OCI-LY1 (cell line): ENCODE measurements at regions not wholly inside any gene's neighbourhood (a gene's known extent, or its start where the extent isn't known, plus 50 kb on each side); places are given as distances from the start of the nearest gene placed in this dataset.
"Not testable (repeated sequence)": the region's sequence is repeated elsewhere in the genome, so short reads cannot be mapped to it uniquely, and the experiment has no call there.

ENCODE experiments used
- H2AFZ ChIP-seq: fragments of 200-600 bp; sonication (generic), shearing (Covaris generic); 2 replicates; pipeline ENCODE4 v1.6.0; 2014; ENCODE audit warnings: antibody characterized with exemption, mild to moderate bottlenecking, low read length
- H3F3A ChIP-seq: fragments of 200-600 bp; sonication (generic), shearing (Covaris generic); 2 replicates; pipeline ENCODE4 v1.6.0; 2014; ENCODE audit warnings: mild to moderate bottlenecking, antibody characterized with exemption, low read length, moderate library complexity; ENCODE audit not compliant: insufficient read depth
- H3K27ac ChIP-seq: fragments of 200-600 bp; sonication (generic); 2 replicates; pipeline ENCODE4 v1.5.1; 2014; ENCODE audit warnings: low read length, mixed run types, mild to moderate bottlenecking, low read depth; ENCODE audit not compliant: poor library complexity, severe bottlenecking
- H3K27me3 ChIP-seq: fragments of 200-600 bp; sonication (generic); 2 replicates; pipeline ENCODE4 v1.6.0; 2014; ENCODE audit warnings: antibody characterized with exemption, mild to moderate bottlenecking, low read length, moderate library complexity; ENCODE audit not compliant: insufficient read depth
- H3K36me3 ChIP-seq: fragments of 200-600 bp; sonication (generic); 2 replicates; pipeline ENCODE4 v1.6.1; 2014; ENCODE audit warnings: mild to moderate bottlenecking, antibody characterized with exemption, low read length, moderate library complexity, mixed read lengths; ENCODE audit not compliant: insufficient read depth
- H3K4me1 ChIP-seq: fragments of 200-600 bp; sonication (generic); 2 replicates; pipeline ENCODE4 v1.5.1; 2014; ENCODE audit warnings: mild to moderate bottlenecking, low read length, moderate library complexity; ENCODE audit not compliant: insufficient read depth, severe bottlenecking
- H3K4me2 ChIP-seq: fragments of 200-600 bp; sonication (generic), shearing (Covaris generic); 2 replicates; pipeline ENCODE4 v1.6.1; 2014; ENCODE audit warnings: low read length
- H3K4me3 ChIP-seq: fragments of 200-600 bp; sonication (generic); 2 replicates; pipeline ENCODE4 v1.5.1; 2014; ENCODE audit warnings: low read length, low read depth, mild to moderate bottlenecking, mixed read lengths; ENCODE audit not compliant: poor library complexity, severe bottlenecking
- H3K79me2 ChIP-seq: fragments of 200-600 bp; shearing (Covaris generic); 2 replicates; pipeline ENCODE4 v1.6.1; 2016; ENCODE audit warnings: mixed run types, low read length, mixed read lengths; ENCODE audit not compliant: insufficient read depth
- H3K9ac ChIP-seq: fragments of 200-600 bp; sonication (generic), shearing (Covaris generic); 2 replicates; pipeline ENCODE4 v1.6.1; 2014; ENCODE audit warnings: mild to moderate bottlenecking, low read length, mixed read lengths
- H3K9me2 ChIP-seq: fragments of 200-600 bp; sonication (generic), shearing (Covaris generic); 2 replicates; pipeline ENCODE4 v1.6.1; 2014; ENCODE audit warnings: low read depth, mild to moderate bottlenecking, low read length, mixed read lengths
- H3K9me3 ChIP-seq: fragments of 200-600 bp; shearing (Covaris generic); 2 replicates; pipeline ENCODE4 v1.6.1; 2014; ENCODE audit warnings: low read length, mixed read lengths
- H4K20me1 ChIP-seq: fragments of 200-600 bp; sonication (generic), shearing (Covaris generic); 2 replicates; pipeline ENCODE4 v1.6.0; 2016; ENCODE audit warnings: mild to moderate bottlenecking, low read length; ENCODE audit not compliant: insufficient read depth
- CTCF ChIP-seq: fragments of 200-600 bp; sonication (generic), shearing (Covaris generic); IDR thresholded peaks from 2 replicates; pipeline ENCODE4 v1.5.1; 2017; ENCODE audit warnings: mild to moderate bottlenecking, antibody characterized with exemption, low read length, moderate library complexity, mixed read lengths
- EZH2 ChIP-seq: fragments of 200-600 bp; sonication (generic), shearing (Covaris generic); IDR thresholded peaks from 2 replicates; pipeline ENCODE4 v1.8.0; 2017; ENCODE audit warnings: borderline replicate concordance, mixed run types, mild to moderate bottlenecking, antibody characterized with exemption, low read length, moderate library complexity, mixed read lengths

- Histone ChIP-seq H3K79me2 (no peaks in the 10 kb centered on the region), H3K9ac (no peak overlapping the region), H3K27ac (no peak overlapping the region), H2AFZ (no peak overlapping the region), H3K9me2 (no peaks in the 10 kb centered on the region), H3K36me3 (no peaks in the 10 kb centered on the region), H3K4me2 (no peak overlapping the region), H3F3A (no peaks in the 10 kb centered on the region), H4K20me1 (no peaks in the 10 kb centered on the region), H3K27me3 (no peaks in the 10 kb centered on the region), H3K4me1 (no peaks in the 10 kb centered on the region), H3K9me3 (no peaks in the 10 kb centered on the region), H3K4me3 (no peak overlapping the region)
- no peak for TF ChIP-seq CTCF
These were observed 69.0 kb upstream of the DHRS4 start for GRCh38 chr14:23884541-23884904.

GRCh38 chr14:23887536-23887935 is 66.0 kb upstream of the DHRS4 start:
- H2AFZ ChIP-seq = no peak overlapping the region
- H3K27me3 ChIP-seq = no peaks in the 10 kb centered on the region
- H3K9me3 ChIP-seq = no peaks in the 10 kb centered on the region
- no peaks in the 10 kb centered on the region for H4K20me1 ChIP-seq
- H3K36me3 ChIP-seq = no peaks in the 10 kb centered on the region
- no peak for TF ChIP-seq EZH2
- no peak for TF ChIP-seq CTCF
- no peak overlapping the region for H3K4me3 ChIP-seq
- H3K9me2 ChIP-seq = no peaks in the 10 kb centered on the region
- no peaks in the 10 kb centered on the region for H3K4me1 ChIP-seq
- H3K4me2 ChIP-seq = no peak overlapping the region
- H3K79me2 ChIP-seq = no peaks in the 10 kb centered on the region
- no peak overlapping the region for H3K27ac ChIP-seq
- no peak overlapping the region for H3K9ac ChIP-seq
- H3F3A ChIP-seq = no peaks in the 10 kb centered on the region

- H3K9me3 ChIP-seq, H3K4me1 ChIP-seq, H3K36me3 ChIP-seq, H3K79me2 ChIP-seq, H3F3A ChIP-seq, H4K20me1 ChIP-seq, H3K27ac ChIP-seq, H3K9me2 ChIP-seq, H3K4me3 ChIP-seq, H2AFZ ChIP-seq, H3K9ac ChIP-seq, H3K4me2 ChIP-seq, H3K27me3 ChIP-seq: not testable (repeated sequence)
These were observed 61.9 kb upstream of the DHRS4 start for GRCh38 chr14:23891717-23892116.

- not testable (repeated sequence) for H3K36me3 ChIP-seq, H3K9me3 ChIP-seq, H3F3A ChIP-seq, H3K4me1 ChIP-seq, H3K9ac ChIP-seq, H3K4me2 ChIP-seq, H3K27me3 ChIP-seq, H3K79me2 ChIP-seq, H3K9me2 ChIP-seq, H3K4me3 ChIP-seq, H3K27ac ChIP-seq, H2AFZ ChIP-seq, H4K20me1 ChIP-seq
These were observed 61.3 kb upstream of the DHRS4 start for GRCh38 chr14:23892289-23892688.
